Lung (tissue), 11 donors: ENCODE measurements at regions not wholly inside any gene's neighbourhood (a gene's known extent, or its start where the extent isn't known, plus 50 kb on each side); places are given as distances from the start of the nearest gene placed in this dataset.

ENCODE experiments used
- ATAC-seq: fragments of 200-7000 bp; cut with Tn5 transposase; one replicate; pipeline ENCODE4 v1.9.1; 2020; ENCODE audit warnings: moderate number of reproducible peaks; ENCODE audit not compliant: insufficient read depth, low FRiP score
- DNase-seq, 3 donors: peaks; one replicate each; pipeline ENCODE4 v3.0.0-alpha.2; 2013 to 2017
- H3K27ac ChIP-seq, 2 donors: one replicate each; pipeline ENCODE4 v1.5.1; 2013; ENCODE audit warnings: mild to moderate bottlenecking in 2 of 2, moderate library complexity in 2 of 2, control low read depth in 1 of 2, inconsistent platforms in 1 of 2, low read depth in 1 of 2, low read length in 1 of 2
- H3K27me3 ChIP-seq, 3 donors: one replicate each; pipeline ENCODE4 v1.5.1; 2013; ENCODE audit warnings: low read length in 2 of 3; ENCODE audit not compliant: control insufficient read depth in 3 of 3, insufficient read depth in 3 of 3
- H3K36me3 ChIP-seq, 4 donors: one replicate each; pipeline ENCODE4 v1.5.1; 2013; ENCODE audit warnings: low read length in 4 of 4, mild to moderate bottlenecking in 1 of 4, moderate library complexity in 1 of 4; ENCODE audit not compliant: control insufficient read depth in 4 of 4, insufficient read depth in 4 of 4
- H3K4me1 ChIP-seq, 5 donors: one replicate each; pipeline ENCODE4 v1.5.1; 2013; ENCODE audit warnings: low read length in 5 of 5, mild to moderate bottlenecking in 2 of 5, moderate library complexity in 1 of 5; ENCODE audit not compliant: control insufficient read depth in 5 of 5, insufficient read depth in 5 of 5
- H3K4me3 ChIP-seq: one replicate; pipeline ENCODE4 v1.5.1; 2013; ENCODE audit warnings: mild to moderate bottlenecking, control low read depth, moderate library complexity
- H3K9ac ChIP-seq, 2 donors: one replicate each; pipeline ENCODE4 v1.5.1; 2013; ENCODE audit warnings: low read length in 2 of 2, control low read depth in 1 of 2; ENCODE audit not compliant: insufficient read depth in 1 of 2
- H3K9me3 ChIP-seq, 4 donors: one replicate each; pipeline ENCODE4 v1.5.1; 2013; ENCODE audit warnings: low read length in 3 of 4, mild to moderate bottlenecking in 1 of 4, moderate library complexity in 1 of 4; ENCODE audit not compliant: control insufficient read depth in 4 of 4, insufficient read depth in 3 of 4
- WGBS, 2 donors: extraction: QIAGEN DNeasy Blood & Tissue Kit; methylation state at CpG; one replicate each; pipeline ENCODE4 v1.1.7; 2013; 5-methylcytosine and 5-hydroxymethylcytosine counted together
- TF ChIP-seq, protein P1 (sequence below): IDR thresholded peaks from 2 replicates; pipeline ENCODE4 v1.5.1; 2012; ENCODE audit warnings: mild to moderate bottlenecking; ENCODE audit errors: control extremely low read depth, extremely low read depth
- donor health status: control.
- donor health status: control.
- donor health status: Bipolar disorder and iron deficiency.
- donor health status: healthy.
- donor health status: DM: yes; HTN: yes; CAD: no.

DNA sequence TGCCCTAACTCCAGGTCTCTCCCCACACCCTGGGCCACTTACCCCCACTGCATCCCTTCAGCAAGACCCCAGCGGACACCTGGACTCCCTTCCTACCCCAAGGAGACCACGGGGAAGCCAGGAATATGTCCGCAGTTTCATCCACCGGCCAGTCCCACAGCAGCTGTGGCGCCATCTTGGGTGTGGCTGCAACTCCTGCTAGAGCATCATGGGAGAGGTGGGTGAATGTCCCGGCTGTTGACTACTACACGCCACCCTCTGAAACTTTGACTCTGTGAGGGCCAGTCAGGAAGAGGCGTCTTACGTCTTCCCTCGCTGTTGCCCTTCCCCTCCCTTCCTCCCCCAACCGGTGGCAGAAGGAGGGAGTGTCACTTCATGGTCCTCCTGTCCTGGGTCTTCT lies 238.3 kb upstream of the RNF32 start:
- 95% methylated on average over 11 of the region's 11 CpGs for WGBS, 2 donors
- no peaks in the 10 kb centered on the region for H3K27me3 ChIP-seq
- H3K27ac ChIP-seq = no peak overlapping the region
- TF ChIP-seq, protein P1, sequence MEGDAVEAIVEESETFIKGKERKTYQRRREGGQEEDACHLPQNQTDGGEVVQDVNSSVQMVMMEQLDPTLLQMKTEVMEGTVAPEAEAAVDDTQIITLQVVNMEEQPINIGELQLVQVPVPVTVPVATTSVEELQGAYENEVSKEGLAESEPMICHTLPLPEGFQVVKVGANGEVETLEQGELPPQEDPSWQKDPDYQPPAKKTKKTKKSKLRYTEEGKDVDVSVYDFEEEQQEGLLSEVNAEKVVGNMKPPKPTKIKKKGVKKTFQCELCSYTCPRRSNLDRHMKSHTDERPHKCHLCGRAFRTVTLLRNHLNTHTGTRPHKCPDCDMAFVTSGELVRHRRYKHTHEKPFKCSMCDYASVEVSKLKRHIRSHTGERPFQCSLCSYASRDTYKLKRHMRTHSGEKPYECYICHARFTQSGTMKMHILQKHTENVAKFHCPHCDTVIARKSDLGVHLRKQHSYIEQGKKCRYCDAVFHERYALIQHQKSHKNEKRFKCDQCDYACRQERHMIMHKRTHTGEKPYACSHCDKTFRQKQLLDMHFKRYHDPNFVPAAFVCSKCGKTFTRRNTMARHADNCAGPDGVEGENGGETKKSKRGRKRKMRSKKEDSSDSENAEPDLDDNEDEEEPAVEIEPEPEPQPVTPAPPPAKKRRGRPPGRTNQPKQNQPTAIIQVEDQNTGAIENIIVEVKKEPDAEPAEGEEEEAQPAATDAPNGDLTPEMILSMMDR = no peak
- H3K4me3 ChIP-seq = no peak overlapping the region
- H3K36me3 ChIP-seq = no peaks in the 10 kb centered on the region
- ATAC-seq (no peak), DNase-seq (no peak)
- no peaks in the 10 kb centered on the region for H3K4me1 ChIP-seq
- no peak overlapping the region for H3K9ac ChIP-seq
- H3K9me3 ChIP-seq = no peaks in the 10 kb centered on the region

DNA sequence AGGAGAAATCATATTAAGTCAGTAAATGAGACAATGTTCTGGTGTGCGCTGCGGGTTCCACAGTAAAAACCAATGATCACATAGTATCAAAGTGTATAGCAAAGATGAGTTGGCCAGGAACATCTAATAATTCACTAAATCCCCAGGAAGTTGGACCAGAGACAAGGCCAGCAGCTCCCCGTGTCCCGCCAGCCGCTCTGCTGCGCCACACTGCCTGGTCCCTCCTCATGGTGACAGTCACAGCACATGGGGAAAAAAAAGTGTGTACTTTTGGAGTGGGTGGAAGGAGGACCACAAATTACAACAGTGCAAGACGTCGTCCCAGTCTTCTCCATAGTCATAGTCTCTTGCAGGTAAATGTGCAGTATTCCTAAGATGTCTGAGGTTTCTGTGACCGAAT lies 239.0 kb upstream of the RNF32 start:
- Histone ChIP-seq H3K36me3 (no peaks in the 10 kb centered on the region), H3K4me1 (no peaks in the 10 kb centered on the region), H3K27ac (no peak overlapping the region), H3K4me3 (no peak overlapping the region), H3K9ac (no peak overlapping the region), H3K9me3 (peaks cover 0 to 2% (median 0%) of the 10 kb centered on the region in 4 donors), H3K27me3 (no peaks in the 10 kb centered on the region)
- DNase-seq (no peak), ATAC-seq (no peak)
- 90 to 92% methylated on average over 9 of the region's 9 CpGs for WGBS, 2 donors
- TF ChIP-seq, protein P1 = no peak

DNA sequence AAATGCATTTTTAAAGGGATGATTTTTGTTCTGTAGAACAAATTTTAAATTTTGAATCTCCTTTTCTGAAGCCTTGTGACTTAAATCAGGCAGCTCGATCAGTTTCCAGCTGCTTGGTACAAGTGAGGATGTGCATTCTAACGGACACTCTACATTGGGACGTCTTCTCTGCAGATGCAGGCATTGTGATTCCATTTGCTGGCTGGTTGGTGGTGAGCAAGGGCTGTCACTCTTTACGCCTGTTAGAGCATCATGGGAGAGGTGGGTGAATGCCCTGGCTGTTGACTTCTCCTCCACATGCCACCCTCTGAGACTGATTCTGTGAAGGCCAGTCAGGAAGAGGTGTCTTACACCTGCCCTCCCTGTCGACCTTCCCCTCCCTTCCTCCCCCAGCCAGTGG lies 240.5 kb upstream of the RNF32 start:
- H3K9ac ChIP-seq = no peak overlapping the region
- no peak overlapping the region for H3K4me3 ChIP-seq
- DNase-seq = no peak
- H3K27me3 ChIP-seq = no peaks in the 10 kb centered on the region
- H3K4me1 ChIP-seq = no peaks in the 10 kb centered on the region
- peaks cover 0 to 2% (median 0%) of the 10 kb centered on the region in 4 donors for H3K9me3 ChIP-seq
- ATAC-seq = no peak
- H3K27ac ChIP-seq = no peak overlapping the region
- no peaks in the 10 kb centered on the region for H3K36me3 ChIP-seq
- WGBS, 2 donors = 73 to 75% methylated on average over 5 of the region's 5 CpGs
- TF ChIP-seq, protein P1 = no peak

DNA sequence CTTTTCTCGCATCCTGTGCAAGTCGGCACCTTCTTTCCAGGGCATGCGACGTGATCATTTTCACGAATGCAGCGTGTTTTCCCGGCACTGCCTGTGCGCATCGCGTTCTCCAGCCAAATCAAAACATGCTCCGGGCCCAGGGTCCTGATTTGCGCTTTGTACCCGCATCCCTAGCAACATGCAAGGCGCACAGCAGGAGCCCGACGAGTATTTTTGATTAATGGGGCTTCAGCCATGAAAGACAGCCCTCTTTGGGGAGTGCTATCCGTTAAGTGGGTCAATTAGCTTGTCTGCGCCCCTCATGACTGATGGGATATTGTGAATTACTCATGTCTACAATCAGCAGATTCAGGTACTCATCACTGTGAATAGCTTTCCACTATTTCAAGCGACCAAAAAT lies 243.3 kb upstream of the RNF32 start:
- WGBS, 2 donors = 82 to 86% methylated on average over 19 of the region's 19 CpGs

More for the DNA sequence above, 243.3 kb upstream of the RNF32 start:
- DNase-seq = no peak
- Histone ChIP-seq H3K27me3 (no peaks in the 10 kb centered on the region), H3K27ac (no peak overlapping the region), H3K4me3 (no peak overlapping the region), H3K9me3 (peaks cover 0 to 2% (median 0%) of the 10 kb centered on the region in 4 donors), H3K4me1 (no peaks in the 10 kb centered on the region), H3K36me3 (no peaks in the 10 kb centered on the region), H3K9ac (no peak overlapping the region)
- ATAC-seq = no peak
- TF ChIP-seq, protein P1 = no peak
